Endothelial cell of umbilical vein (primary cell): ENCODE measurements at regions not wholly inside any gene's neighbourhood (a gene's known extent, or its start where the extent isn't known, plus 50 kb on each side); places are given as distances from the start of the nearest gene placed in this dataset.

Source experiments
- BruUV-seq: library from RNA; stranded (reverse); fragments of 400-500 nt; replicated peaks from 2 replicates; lab custom pipeline; 2021; lab: Mats Ljungman, UMichigan
- CTCF ChIA-PET: fragments of 300-600, 350-600 bp; sonication (Branson Sonifier 250); formaldehyde crosslinking; loops from one replicate; lab custom pipeline; 2021; ENCODE audit warnings: antibody characterized with exemption, inconsistent platforms; lab: Charles Lee
- POLR2A ChIA-PET: fragments of 300-600, 350-600 bp; sonication (Branson Sonifier 250); formaldehyde crosslinking; loops from one replicate; lab custom pipeline; 2021; ENCODE audit warnings: antibody characterized with exemption, inconsistent platforms; lab: Charles Lee
- DNase-seq: peaks from one replicate; pipeline ENCODE4 v3.0.0-alpha.2; 2011; ENCODE audit warnings: low read depth, low spot score
- FAIRE-seq: peaks from 2 replicates; lab custom pipeline; 2011; peaks lifted over from hg19 to GRCh38; lab: Jason Lieb, UNC
- H2AFZ ChIP-seq: 2 replicates; pipeline ENCODE4 v1.6.0; 2012; ENCODE audit warnings: low read depth, low read length, control low read depth, inconsistent platforms
- H3K27ac ChIP-seq: 2 replicates; pipeline ENCODE4 v1.5.1; 2011; ENCODE audit warnings: low read depth, mild to moderate bottlenecking, control low read depth, low read length, moderate library complexity; ENCODE audit not compliant: insufficient read depth
- H3K27me3 ChIP-seq, 2 experiments: 2 replicates each; pipeline versions ENCODE4 v1.6.0 to v1.6.1; 2011; ENCODE audit warnings: low read length in 2 of 2, mixed read lengths in 1 of 2; ENCODE audit not compliant: control insufficient read depth in 2 of 2, insufficient read depth in 2 of 2
- H3K36me3 ChIP-seq, 2 experiments: 2 replicates in 1 of 2; 3 replicates in 1 of 2; pipeline ENCODE4 v1.5.1; 2011; ENCODE audit warnings: low read length in 2 of 2, mild to moderate bottlenecking in 1 of 2, moderate library complexity in 1 of 2; ENCODE audit not compliant: control insufficient read depth in 2 of 2, insufficient read depth in 2 of 2; ENCODE audit errors: extremely low read depth in 1 of 2
- H3K4me1 ChIP-seq: 3 replicates; pipeline ENCODE4 v1.5.1; 2011; ENCODE audit warnings: mild to moderate bottlenecking, low read length; ENCODE audit not compliant: control insufficient read depth, insufficient read depth; ENCODE audit errors: extremely low read depth
- H3K4me2 ChIP-seq: 2 replicates; pipeline ENCODE4 v1.6.1; 2011; ENCODE audit warnings: low read length, control low read depth, mixed read lengths; ENCODE audit not compliant: insufficient read depth
- H3K4me3 ChIP-seq, 3 experiments: fragments of 200-600 bp in 1 of 3; sonication (generic), shearing (Covaris generic) in 1 of 3; replicated peaks in 1 of 3; 2 replicates each; pipeline ENCODE4 v1.5.1; 2011 to 2016; ENCODE audit warnings: control low read depth in 3 of 3, low read length in 3 of 3, mild to moderate bottlenecking in 2 of 3, inconsistent platforms in 1 of 3, low read depth in 1 of 3, moderate library complexity in 1 of 3; ENCODE audit not compliant: insufficient read depth in 1 of 3
- H3K79me2 ChIP-seq: 2 replicates; pipeline ENCODE4 v1.6.0; 2012; ENCODE audit warnings: low read length, inconsistent platforms; ENCODE audit not compliant: control insufficient read depth, insufficient read depth
- H3K9ac ChIP-seq: replicated peaks from 2 replicates; pipeline ENCODE3; 2011; ENCODE audit warnings: low read length, control low read depth; ENCODE audit not compliant: insufficient read depth; ENCODE audit errors: extremely low read depth
- H3K9me1 ChIP-seq: replicated peaks from 3 replicates; pipeline ENCODE4 v1.6.0; 2011; ENCODE audit warnings: mild to moderate bottlenecking, low read length; ENCODE audit not compliant: control insufficient read depth, insufficient read depth; ENCODE audit errors: extremely low read depth
- H3K9me3 ChIP-seq: replicated peaks from 2 replicates; pipeline ENCODE4 v1.5.1; 2012; ENCODE audit warnings: low read length, inconsistent platforms; ENCODE audit not compliant: control insufficient read depth, insufficient read depth
- H4K20me1 ChIP-seq: replicated peaks from 2 replicates; pipeline ENCODE3; 2011; ENCODE audit warnings: mild to moderate bottlenecking, low read length; ENCODE audit not compliant: control insufficient read depth, insufficient read depth; ENCODE audit errors: extremely low read depth
- CTCF ChIP-seq, 2 donors: IDR thresholded peaks; 1 replicate in 1 of 2; 2 replicates in 1 of 2; pipeline ENCODE4 v1.5.1; 2011; ENCODE audit warnings: low read length in 2 of 2, mild to moderate bottlenecking in 2 of 2, moderate library complexity in 2 of 2, control low read depth in 1 of 2, inconsistent platforms in 1 of 2, low read depth in 1 of 2; ENCODE audit not compliant: insufficient read depth in 1 of 2; ENCODE audit errors: extremely low read depth in 1 of 2
- EZH2 ChIP-seq: IDR thresholded peaks from 2 replicates; pipeline ENCODE4 v1.6.1; 2012; ENCODE audit warnings: borderline replicate concordance, low read depth, mild to moderate bottlenecking, moderate library complexity, low read length, inconsistent platforms; ENCODE audit not compliant: severe bottlenecking
- FOS ChIP-seq: IDR thresholded peaks from 2 replicates; pipeline ENCODE4 v1.6.1; 2011; ENCODE audit warnings: mild to moderate bottlenecking, low read length, moderate library complexity, borderline replicate concordance; ENCODE audit not compliant: insufficient read depth
- GATA2 ChIP-seq: IDR thresholded peaks from 2 replicates; pipeline ENCODE4 v1.7.0; 2011; ENCODE audit warnings: low read depth, mild to moderate bottlenecking, moderate library complexity, mixed read lengths, low read length; ENCODE audit not compliant: insufficient read length, insufficient read depth
- JUN ChIP-seq: IDR thresholded peaks from 2 replicates; pipeline ENCODE4 v1.6.1; 2011; ENCODE audit warnings: borderline replicate concordance, low read depth; ENCODE audit not compliant: insufficient read length, insufficient read depth
- MAX ChIP-seq: IDR thresholded peaks from 2 replicates; pipeline ENCODE4 v1.6.1; 2011; ENCODE audit not compliant: insufficient read depth, insufficient read length
- MYC ChIP-seq: IDR thresholded peaks from one replicate; pipeline ENCODE4 v1.6.1; 2011; ENCODE audit warnings: mild to moderate bottlenecking, low read depth, low read length
- POLR2A ChIP-seq: IDR thresholded peaks from 2 replicates; pipeline ENCODE4 v1.6.1; 2012; ENCODE audit warnings: low read depth, mild to moderate bottlenecking, control low read depth, low read length
- POLR2AphosphoS5 ChIP-seq: IDR thresholded peaks from 2 replicates; pipeline ENCODE4 v1.6.1; 2012; ENCODE audit warnings: low read depth, mild to moderate bottlenecking, control low read depth, low read length, moderate library complexity; ENCODE audit not compliant: insufficient read depth
- dilution Hi-C: fragments of 300-500 bp; cut with MboI; formaldehyde crosslinking; loops from one replicate; pipeline ENCODE4 v1.15.0; 2019; ENCODE audit warnings: low sequenced_read_pairs; ENCODE audit not compliant: extremely low pct_ligation_motif_present
- intact Hi-C: fragments of 100-400 bp; cut with micrococcal nuclease; formaldehyde crosslinking; loops from one replicate; pipeline ENCODE4 v1.10.0; 2022

GRCh38 chrX:20969565-20969964 lies 404.7 kb upstream of the CNKSR2 start:
- CTCF ChIA-PET, result no interaction called here
- dilution Hi-C loops (no loop called here), intact Hi-C loops (no loop called here)
- Histone ChIP-seq H3K4me3 (no peak overlapping the region), H3K9me1 (no peaks in the 10 kb centered on the region), H2AFZ (no peak overlapping the region), H3K4me1 (no peaks in the 10 kb centered on the region), H3K27ac (no peak overlapping the region), H3K9me3 (no peaks in the 10 kb centered on the region), H3K79me2 (no peaks in the 10 kb centered on the region), H3K27me3 (no peaks in the 10 kb centered on the region), H3K36me3 (no peaks in the 10 kb centered on the region), H4K20me1 (no peaks in the 10 kb centered on the region), H3K9ac (no peak overlapping the region), H3K4me2 (no peak overlapping the region)
- DNase-seq (no peak), FAIRE-seq (no peak)
- TF ChIP-seq GATA2 (no peak), FOS (no peak), POLR2A (no peak), POLR2AphosphoS5 (no peak)
- no TSS peak for BruUV-seq
- POLR2A ChIA-PET, result no interaction called here

GRCh38 chrX:20968996-20969395 lies 405.2 kb upstream of the CNKSR2 start:
- Histone ChIP-seq H3K27ac (no peak overlapping the region), H3K9ac (no peak overlapping the region), H3K4me1 (no peaks in the 10 kb centered on the region), H2AFZ (no peak overlapping the region), H3K9me3 (no peaks in the 10 kb centered on the region), H3K9me1 (no peaks in the 10 kb centered on the region), H3K27me3 (no peaks in the 10 kb centered on the region), H4K20me1 (no peaks in the 10 kb centered on the region), H3K4me3 (no peak overlapping the region), H3K79me2 (no peaks in the 10 kb centered on the region), H3K4me2 (no peak overlapping the region), H3K36me3 (no peaks in the 10 kb centered on the region)
- TF ChIP-seq CTCF (IDR thresholded peaks at IDR 0.05; ENCODE audit: extremely low read depth in 1 of 2, insufficient read depth in 1 of 2, low read depth in 1 of 2, low read length in 2 of 2) (no peak), POLR2AphosphoS5 (no peak), POLR2A (no peak), MAX (no peak), EZH2 (no peak), GATA2 (no peak), MYC (no peak), JUN (no peak), FOS (no peak)
- dilution Hi-C loops (no loop called here), intact Hi-C loops (no loop called here)
- no TSS peak for BruUV-seq
- CTCF ChIA-PET, result no interaction called here
- no peak for DNase-seq
- POLR2A ChIA-PET, result no interaction called here
- no peak for FAIRE-seq
